GDM1 (cell line): ENCODE measurements at regions not wholly inside any gene's neighbourhood (a gene's known extent, or its start where the extent isn't known, plus 50 kb on each side); places are given as distances from the start of the nearest gene placed in this dataset.

ENCODE experiments used
- DNase-seq: peaks from one replicate; lab custom pipeline; 2025; lab: John Stamatoyannopoulos, UW

DNA sequence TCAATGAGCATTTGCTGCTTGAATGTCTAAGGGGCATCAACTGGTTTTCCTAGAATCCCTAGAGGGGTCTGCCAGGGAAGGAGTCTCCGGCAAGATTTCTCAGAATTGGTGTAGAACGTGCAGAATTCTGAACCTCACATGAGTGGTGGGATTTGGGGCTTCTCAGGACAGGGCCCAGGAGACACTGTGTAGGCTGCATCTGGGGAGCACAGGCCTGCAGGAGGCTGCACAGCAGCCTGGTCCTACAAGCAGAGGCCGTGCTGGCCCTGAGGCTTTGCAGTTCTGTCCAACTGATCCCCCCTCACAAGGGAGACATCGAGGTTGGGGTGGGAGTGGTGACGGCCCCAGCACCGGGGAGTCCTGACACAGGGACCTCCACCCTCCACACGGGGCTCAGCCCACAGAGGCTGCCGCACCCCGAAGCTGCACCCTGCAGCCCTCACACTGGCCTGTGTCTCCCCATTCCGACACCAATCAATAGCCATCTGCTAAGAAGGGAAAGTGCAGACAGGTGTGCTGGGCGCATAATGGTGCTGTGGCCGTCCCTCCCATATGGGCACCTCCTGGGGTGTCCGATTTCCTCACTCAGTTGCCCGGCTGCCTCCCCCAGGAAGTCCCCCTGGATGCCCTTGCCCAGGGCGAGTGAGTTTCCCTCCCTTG lies 688.1 kb downstream of the BRD1 start:
- no peak for DNase-seq

GRCh38 chr22:49138250-49138790 lies 689.4 kb downstream of the BRD1 start:
- no peak for DNase-seq

DNA sequence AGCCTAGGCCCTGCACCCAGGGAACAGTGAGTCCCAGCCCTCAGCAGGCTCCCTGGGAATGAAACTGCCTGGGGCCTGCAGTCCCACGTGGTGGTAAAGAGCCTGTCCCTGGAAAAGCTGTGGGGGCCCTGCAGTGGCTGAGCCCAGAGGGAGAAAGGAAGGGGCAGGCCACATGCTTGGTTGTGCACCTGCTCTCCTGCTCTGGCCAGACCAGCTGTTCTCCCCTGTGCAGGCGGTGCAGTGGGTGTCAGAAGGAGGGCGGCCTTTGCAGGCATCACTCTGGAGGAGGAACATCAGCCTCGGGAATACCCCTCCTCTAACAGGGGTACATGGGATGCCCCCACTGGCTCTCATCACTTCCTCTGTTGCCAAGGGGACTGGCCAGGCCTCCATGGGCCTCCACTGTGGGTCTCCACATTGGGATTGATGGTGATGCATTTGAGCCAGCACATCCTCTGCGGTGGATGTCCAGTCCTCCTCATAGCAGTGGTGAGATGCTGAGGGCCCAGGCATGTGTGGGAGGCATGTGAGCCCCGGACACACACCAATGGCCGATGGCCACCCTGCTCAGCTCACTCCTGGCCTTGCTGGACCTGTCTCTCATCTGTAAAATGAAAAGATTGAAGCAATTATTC lies 690.4 kb downstream of the BRD1 start:
- DNase-seq = no peak

GRCh38 chr22:49136816-49137180 lies 690.9 kb downstream of the BRD1 start:
- DNase-seq = no peak

DNA sequence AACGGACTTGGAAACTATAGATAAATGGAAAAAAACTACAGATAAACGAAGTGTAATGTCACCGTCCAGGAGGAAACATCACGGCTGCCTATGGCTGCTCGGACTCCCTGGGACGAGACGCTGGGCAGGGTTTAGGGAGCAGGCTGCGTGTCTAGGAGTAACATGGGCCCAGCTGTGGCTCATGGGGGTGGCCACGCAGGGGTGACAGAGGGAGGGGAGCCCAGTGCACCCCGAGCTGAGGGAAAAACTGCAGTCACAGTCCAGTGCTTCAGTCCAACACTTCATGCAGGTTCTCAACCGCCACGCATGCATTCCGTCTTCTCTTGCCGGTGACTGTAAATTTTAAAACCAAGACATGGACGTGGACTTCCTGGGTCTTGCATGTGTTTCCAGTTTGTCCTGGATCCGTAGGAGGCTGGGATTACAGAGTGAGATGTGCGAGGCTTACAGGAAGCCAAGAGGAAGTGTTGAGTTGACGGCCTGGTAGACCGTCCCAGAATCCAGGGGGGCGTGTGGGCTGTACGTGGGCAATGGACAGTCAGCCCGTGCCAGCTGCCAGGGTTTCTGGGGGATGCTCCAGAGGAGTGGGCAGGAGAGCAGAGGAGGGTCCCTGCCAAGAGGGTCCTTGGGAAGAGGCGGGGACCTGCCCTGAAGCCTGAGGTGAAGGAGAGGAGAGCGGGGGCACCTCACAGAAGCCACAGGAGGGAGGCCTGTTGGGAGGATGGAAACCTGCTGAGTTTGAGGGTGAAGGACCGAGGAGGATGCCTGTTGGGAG lies 691.4 kb downstream of the BRD1 start:
- no peak for DNase-seq

- no peak for DNase-seq
Observed at GRCh38 chr22:49134076-49134475, 693.6 kb downstream of the BRD1 start.

DNA sequence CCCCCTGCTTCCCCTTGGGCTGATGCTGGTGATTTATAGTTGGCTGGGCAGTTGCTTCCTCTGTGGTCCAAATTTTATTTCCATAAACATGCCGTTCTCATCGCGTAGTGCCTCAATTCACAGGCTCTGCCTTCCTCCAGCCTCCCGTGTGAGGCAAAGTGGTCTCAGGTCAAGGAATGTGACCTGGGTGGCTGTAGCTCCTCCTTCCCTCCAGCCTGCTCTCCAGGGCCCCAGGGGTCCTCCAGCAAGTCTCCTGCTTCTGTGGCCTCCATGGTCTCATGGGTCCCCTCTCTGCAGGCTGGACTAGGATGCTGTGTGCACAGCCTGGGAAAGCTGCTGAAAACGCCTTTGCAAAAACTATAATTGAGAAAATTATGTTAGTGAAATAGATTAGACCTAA lies 694.1 kb downstream of the BRD1 start:
- DNase-seq = no peak

- no peak for DNase-seq
Observed at GRCh38 chr22:49132009-49132408, 695.7 kb downstream of the BRD1 start.

DNA sequence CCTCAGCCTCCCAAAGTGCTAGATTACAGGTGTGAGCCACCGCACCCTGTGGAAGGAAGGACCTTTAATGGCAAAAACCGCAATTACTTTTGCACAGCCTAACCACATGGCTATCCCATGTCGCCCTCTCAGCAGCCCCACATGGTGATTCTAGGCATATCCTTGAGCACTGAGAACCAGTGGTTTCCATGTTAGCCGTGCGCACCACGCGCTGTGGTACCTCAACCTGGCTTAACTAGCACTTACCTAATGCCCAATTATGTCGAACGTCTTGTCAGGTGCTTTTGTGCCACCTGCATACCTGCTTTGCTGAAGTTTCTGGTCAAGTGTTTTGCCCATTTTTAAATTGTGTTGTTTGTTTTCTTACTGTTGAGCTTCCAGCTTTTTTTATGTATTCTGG lies 697.9 kb downstream of the BRD1 start:
- no peak for DNase-seq

GRCh38 chr22:49128874-49129273 lies 698.8 kb downstream of the BRD1 start:
- DNase-seq = no peak

DNA sequence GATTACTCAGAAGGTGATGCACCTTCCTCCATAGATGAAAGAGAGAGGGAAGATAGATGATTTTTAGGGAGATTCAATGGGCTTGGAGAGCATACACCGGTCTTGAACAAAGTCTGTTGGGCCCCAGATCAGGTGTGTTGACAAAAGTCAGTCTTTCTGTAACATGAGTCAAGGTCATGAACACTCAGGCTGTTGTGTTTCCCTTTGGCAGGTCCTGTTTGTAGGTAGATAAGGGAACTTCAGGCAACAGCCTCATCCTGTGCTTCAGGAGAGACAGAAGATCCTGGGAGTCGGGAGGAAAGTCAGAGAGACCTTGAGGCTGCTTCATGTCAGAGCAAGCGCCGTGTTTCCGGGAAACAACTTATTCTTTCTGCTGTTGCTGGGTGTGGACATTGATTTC lies 703.1 kb downstream of the BRD1 start:
- no peak for DNase-seq

DNA sequence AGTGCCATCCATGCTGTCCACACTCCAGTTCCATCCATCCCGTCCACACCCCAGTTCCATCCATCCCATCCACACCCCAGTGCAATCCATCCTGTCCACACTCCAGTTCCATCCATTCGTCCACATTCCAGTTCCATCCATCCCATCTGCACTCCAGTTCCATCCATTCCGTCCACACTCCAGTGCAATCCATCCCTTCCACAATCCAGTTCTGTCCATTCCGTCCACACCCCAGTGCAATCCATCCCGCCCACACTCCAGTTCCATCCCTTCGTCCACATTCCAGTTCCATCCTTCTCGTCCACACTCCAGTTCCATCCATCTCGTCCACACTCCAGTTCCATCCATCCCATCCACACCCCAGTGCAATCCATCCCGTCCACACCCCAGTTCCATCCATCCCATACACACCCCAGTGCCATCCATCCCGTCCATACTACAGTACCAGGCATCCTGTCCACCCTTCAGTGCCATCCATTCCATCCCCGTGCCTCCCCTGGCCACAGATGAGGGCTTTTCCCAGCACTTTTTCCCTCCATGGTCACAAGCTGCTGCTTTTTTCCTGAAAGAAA lies 704.0 kb downstream of the BRD1 start:
- no peak for DNase-seq

- no peak for DNase-seq
Observed at GRCh38 chr22:49119551-49119952, 708.1 kb downstream of the BRD1 start.

- no peak for DNase-seq
Observed at GRCh38 chr22:49118065-49118464, 709.6 kb downstream of the BRD1 start.

DNA sequence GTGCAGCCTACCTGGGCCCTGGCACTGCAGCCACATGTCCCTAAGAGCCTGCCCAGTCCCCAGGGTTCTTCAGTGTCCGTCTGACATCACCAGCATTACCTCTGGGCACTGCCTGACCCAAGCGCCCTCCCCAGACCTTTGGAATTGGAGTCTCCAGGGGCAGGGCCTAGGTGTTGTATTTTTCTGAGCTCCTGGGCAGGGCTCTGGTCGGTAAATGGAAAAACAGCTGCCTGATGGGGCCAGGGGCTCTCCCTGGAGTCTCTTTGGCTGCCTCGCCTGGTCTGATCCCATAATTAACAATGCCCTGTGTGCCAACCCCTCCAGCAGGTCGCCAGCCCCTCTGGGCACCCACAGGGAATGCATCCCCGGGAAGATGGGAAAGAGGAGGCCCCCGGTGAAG lies 710.2 kb downstream of the BRD1 start:
- DNase-seq = no peak

DNA sequence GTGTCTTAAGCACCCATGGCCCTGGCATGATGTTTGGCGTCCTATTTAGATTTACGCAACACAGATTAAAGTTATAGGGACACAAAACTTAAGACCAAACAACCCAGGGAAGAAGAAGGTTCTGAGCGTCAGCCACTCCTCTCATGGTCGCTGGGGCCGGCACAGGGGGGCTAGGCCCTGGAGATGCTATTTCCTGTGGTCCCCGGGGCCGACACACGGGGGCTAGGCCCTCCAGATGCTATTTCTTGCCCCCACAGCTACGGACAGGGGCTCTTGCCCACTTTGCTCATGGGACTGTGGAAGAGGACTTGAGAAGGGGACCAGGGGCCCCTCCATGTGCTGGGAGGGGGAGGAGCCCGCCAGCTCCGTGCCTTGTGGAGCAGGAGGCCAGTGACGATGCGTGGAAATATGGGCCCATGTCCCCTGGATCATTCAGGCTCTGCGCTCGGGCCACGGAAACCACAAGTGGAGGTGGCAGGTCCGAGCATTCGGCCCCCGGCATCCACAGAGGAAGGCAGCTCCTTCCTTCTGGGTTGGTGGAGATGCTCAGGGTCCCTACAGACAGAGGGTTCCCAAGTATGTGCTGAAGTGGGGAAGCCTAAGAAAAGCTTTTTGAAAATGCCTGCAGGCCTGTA lies 711.1 kb downstream of the BRD1 start:
- no peak for DNase-seq

GRCh38 chr22:49116021-49116420 lies 711.7 kb downstream of the BRD1 start:
- no peak for DNase-seq

- DNase-seq = no peak
Observed at GRCh38 chr22:49115197-49115596, 712.5 kb downstream of the BRD1 start.

- no peak for DNase-seq
Observed at GRCh38 chr22:49113758-49114157, 713.9 kb downstream of the BRD1 start.

GRCh38 chr22:49112661-49113626 lies 714.7 kb downstream of the BRD1 start:
- no peak for DNase-seq

DNA sequence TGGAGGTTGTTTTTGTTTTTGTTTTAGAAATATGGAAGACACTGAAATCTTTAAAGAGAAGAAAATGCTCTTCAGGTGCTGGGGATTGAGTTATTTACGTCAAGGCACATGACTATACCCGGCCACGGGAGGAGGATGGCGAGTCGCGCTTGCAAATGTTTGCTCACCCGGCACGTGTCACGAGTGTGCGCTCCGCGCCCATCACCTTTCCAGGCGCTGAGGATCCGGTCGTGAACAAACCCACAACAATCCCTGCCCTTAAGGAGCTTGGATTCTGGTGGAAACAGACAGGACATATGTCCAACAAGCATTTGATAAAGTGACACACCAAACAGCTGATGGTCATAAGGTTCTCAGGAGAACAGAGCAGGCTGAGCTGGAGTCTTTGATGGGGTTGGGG lies 715.5 kb downstream of the BRD1 start:
- DNase-seq = no peak
